ENCODE measurements at regions not wholly inside any gene's neighbourhood (a gene's known extent, or its start where the extent isn't known, plus 50 kb on each side); places are given as distances from the start of the nearest gene placed in this dataset.

- TF ChIP-seq CTCF (conservative IDR thresholded peaks at IDR 0.05; ENCODE audit: low read depth in 2 of 2) (no peak), REST (IDR thresholded peaks at IDR 0.05; ENCODE audit: unreplicated experiment) (no peak), POLR2AphosphoS5 (IDR thresholded peaks at IDR 0.05; ENCODE audit: low read depth) (no peak), EZH2phosphoT487 (IDR thresholded peaks at IDR 0.05; ENCODE audit: unreplicated experiment) (no peak), EZH2 (IDR thresholded peaks at IDR 0.05; ENCODE audit: low read depth, unreplicated experiment) (no peak), ZNF331 (CRISPR knock-in tag; IDR thresholded peaks at IDR 0.05; ENCODE audit: low read depth) (no peak)
Measured at GRCh38 chr2:217729421-217730053, 273.3 kb downstream of the TNS1 start.
